Activated T-cell treated with anti-CD3 and anti-CD28 coated beads, Interleukin-2, amount 50 U/mL, for 24 hours (primary cell): ENCODE measurements at regions not wholly inside any gene's neighbourhood (a gene's known extent, or its start where the extent isn't known, plus 50 kb on each side); places are given as distances from the start of the nearest gene placed in this dataset.

Experiments
- DNase-seq: peaks from one replicate; pipeline ENCODE4 v3.0.0-alpha.2; 2020
- H3K27ac Mint-ChIP-seq: 2 replicates; pipeline ENCODE4 v1.8.0; 2020; ENCODE audit warnings: mild to moderate bottlenecking, mixed read lengths
- H3K27me3 Mint-ChIP-seq: 2 replicates; pipeline ENCODE4 v1.8.0; 2020; ENCODE audit warnings: mixed read lengths
- H3K36me3 Mint-ChIP-seq: 2 replicates; pipeline ENCODE4 v1.8.0; 2020; ENCODE audit warnings: low read depth, mixed read lengths
- H3K4me1 Mint-ChIP-seq: 2 replicates; pipeline ENCODE4 v1.8.0; 2020; ENCODE audit warnings: low read depth, mixed read lengths
- H3K4me3 Mint-ChIP-seq: 2 replicates; pipeline ENCODE4 v1.8.0; 2020; ENCODE audit warnings: mild to moderate bottlenecking, moderate library complexity, mixed read lengths
- H3K9me3 Mint-ChIP-seq: 2 replicates; pipeline ENCODE4 v1.8.0; 2020; ENCODE audit warnings: mixed read lengths

DNA sequence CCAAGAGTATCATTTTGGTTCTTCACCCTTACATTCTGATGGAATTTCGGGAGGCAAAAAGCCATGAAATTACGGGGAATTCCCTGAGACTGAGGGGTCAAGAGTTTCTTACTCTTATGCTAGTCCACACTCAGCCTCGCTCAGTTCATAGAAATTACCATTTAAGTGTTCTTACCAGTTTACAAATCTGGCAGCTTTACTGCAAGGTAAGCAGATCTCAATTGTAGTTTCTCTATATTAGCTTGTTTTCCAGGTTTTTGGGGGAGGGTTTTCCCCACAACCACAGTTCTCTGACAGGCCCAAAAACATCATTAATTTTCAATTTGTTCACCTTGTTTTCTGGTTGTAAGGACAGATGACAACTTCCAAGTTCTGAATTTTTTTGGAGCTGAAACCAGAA is 1028.4 kb downstream of the FAM181B start:
- H3K4me1 Mint-ChIP-seq: peaks cover 2% of the 10 kb centered on the region
- H3K27me3 Mint-ChIP-seq: peaks cover 3% of the 10 kb centered on the region
- DNase-seq: no peak
- H3K36me3 Mint-ChIP-seq: no peaks in the 10 kb centered on the region
- no peak overlapping the region for H3K27ac Mint-ChIP-seq
- peaks cover 13% of the 10 kb centered on the region for H3K9me3 Mint-ChIP-seq
- no peak overlapping the region for H3K4me3 Mint-ChIP-seq

GRCh38 chr11:81700076-81700475 is 1033.6 kb downstream of the FAM181B start:
- H3K36me3 Mint-ChIP-seq: no peaks in the 10 kb centered on the region
- no peak overlapping the region for H3K4me3 Mint-ChIP-seq
- H3K4me1 Mint-ChIP-seq: no peaks in the 10 kb centered on the region
- H3K27ac Mint-ChIP-seq: no peak overlapping the region
- DNase-seq: no peak
- no peaks in the 10 kb centered on the region for H3K27me3 Mint-ChIP-seq
- peaks cover 36% of the 10 kb centered on the region for H3K9me3 Mint-ChIP-seq

DNA sequence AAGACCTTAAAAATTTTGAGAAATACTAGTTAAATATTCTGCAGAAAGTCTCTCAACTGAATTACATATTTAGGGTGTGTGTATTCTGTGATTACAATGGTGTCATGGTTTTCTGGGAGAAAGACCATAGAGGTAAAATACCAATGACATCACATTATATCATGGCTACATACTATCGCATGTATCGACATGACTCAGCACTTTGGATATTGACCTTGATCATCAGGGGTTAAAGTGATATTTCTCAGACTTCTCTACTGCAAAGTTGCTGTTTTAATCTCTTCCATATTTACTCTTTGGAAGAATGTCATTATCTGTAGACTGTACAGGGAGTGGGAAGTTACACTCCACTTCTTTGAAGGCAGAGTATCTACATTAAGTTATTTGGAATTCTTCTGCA is 1046.6 kb downstream of the FAM181B start:
- no peaks in the 10 kb centered on the region for H3K4me1 Mint-ChIP-seq
- no peak for DNase-seq
- H3K27me3 Mint-ChIP-seq: no peaks in the 10 kb centered on the region
- H3K36me3 Mint-ChIP-seq: no peaks in the 10 kb centered on the region
- no peaks in the 10 kb centered on the region for H3K9me3 Mint-ChIP-seq
- H3K27ac Mint-ChIP-seq: no peak overlapping the region
- no peak overlapping the region for H3K4me3 Mint-ChIP-seq

DNA sequence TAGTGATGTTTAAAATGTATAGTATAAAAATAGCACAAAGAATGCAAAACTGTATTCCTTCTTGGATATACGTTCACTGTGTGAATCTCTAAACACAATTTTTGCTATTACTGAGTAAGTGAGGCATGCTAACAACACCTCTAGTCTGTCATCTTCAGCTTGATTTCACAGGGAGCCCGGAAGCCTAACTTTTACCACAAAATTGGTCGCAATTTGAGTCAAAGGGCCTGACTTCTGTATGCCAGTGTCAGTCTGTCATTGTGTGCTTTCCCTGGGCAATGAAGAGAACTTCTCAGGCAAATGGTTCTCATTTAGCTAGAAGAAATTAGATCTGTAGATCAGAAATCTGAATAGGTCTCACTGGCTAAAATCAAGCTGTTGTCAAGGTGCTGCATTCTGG is 1059.5 kb downstream of the FAM181B start:
- DNase-seq: no peak
- Mint-ChIP-seq H3K4me1 (no peaks in the 10 kb centered on the region), H3K4me3 (no peak overlapping the region), H3K9me3 (no peaks in the 10 kb centered on the region), H3K27me3 (no peaks in the 10 kb centered on the region), H3K27ac (no peak overlapping the region), H3K36me3 (no peaks in the 10 kb centered on the region)

DNA sequence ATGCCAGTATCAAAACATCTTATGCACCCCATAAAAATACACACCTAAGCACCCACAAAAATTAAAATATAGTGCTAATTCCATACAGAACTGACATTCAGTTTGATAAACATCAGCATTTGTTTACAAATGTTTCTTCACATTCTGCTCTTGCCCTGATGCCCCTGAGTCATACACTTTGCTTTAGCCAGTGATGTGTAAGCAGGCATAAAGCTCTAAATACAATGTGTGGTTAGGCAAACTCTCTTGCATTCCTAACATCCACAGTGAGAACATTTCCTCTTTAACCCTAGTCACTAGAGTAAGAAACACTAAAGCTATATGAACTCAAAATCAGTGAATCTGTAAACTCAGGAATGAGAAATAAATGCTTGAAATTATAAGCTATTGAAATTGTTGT is 1060.7 kb downstream of the FAM181B start:
- Mint-ChIP-seq H3K4me3 (no peak overlapping the region), H3K4me1 (no peaks in the 10 kb centered on the region), H3K27me3 (no peaks in the 10 kb centered on the region), H3K27ac (no peak overlapping the region), H3K36me3 (no peaks in the 10 kb centered on the region), H3K9me3 (no peaks in the 10 kb centered on the region)
- no peak for DNase-seq

- Mint-ChIP-seq H3K9me3 (no peaks in the 10 kb centered on the region), H3K27ac (no peak overlapping the region), H3K4me1 (no peaks in the 10 kb centered on the region), H3K4me3 (no peak overlapping the region), H3K36me3 (no peaks in the 10 kb centered on the region), H3K27me3 (no peaks in the 10 kb centered on the region)
- no peak for DNase-seq
These were observed 1063.6 kb downstream of the FAM181B start for GRCh38 chr11:81669935-81670543.

GRCh38 chr11:81658722-81659121 is 1074.9 kb downstream of the FAM181B start:
- peaks cover 17% of the 10 kb centered on the region for H3K9me3 Mint-ChIP-seq
- no peak overlapping the region for H3K4me3 Mint-ChIP-seq
- no peak overlapping the region for H3K27ac Mint-ChIP-seq
- DNase-seq: no peak
- H3K36me3 Mint-ChIP-seq: no peaks in the 10 kb centered on the region
- peaks cover 30% of the 10 kb centered on the region for H3K27me3 Mint-ChIP-seq
- no peaks in the 10 kb centered on the region for H3K4me1 Mint-ChIP-seq

DNA sequence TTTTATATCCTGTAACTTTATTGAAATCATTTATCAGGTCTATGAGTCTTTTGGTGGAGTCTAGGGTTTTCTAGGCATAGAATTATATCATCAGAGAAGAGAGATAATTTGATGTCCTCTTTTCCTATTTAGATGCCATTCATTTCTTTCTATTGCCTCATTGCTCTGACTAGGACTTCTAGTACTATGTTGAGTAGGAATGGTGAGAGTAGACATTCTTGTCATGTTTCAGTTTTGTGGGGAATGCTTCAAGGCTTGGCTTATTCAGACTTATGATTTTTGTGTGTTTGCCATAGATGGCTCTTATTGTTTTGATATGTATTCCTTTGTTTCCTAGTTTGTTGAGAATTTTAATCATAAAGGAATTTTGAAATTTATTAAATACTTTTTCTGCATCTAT is 1078.3 kb downstream of the FAM181B start:
- H3K4me1 Mint-ChIP-seq: no peaks in the 10 kb centered on the region
- no peak overlapping the region for H3K27ac Mint-ChIP-seq
- H3K4me3 Mint-ChIP-seq: no peak overlapping the region
- H3K9me3 Mint-ChIP-seq: peaks cover 17% of the 10 kb centered on the region
- no peak for DNase-seq
- H3K36me3 Mint-ChIP-seq: no peaks in the 10 kb centered on the region
- H3K27me3 Mint-ChIP-seq: peaks cover 16% of the 10 kb centered on the region

DNA sequence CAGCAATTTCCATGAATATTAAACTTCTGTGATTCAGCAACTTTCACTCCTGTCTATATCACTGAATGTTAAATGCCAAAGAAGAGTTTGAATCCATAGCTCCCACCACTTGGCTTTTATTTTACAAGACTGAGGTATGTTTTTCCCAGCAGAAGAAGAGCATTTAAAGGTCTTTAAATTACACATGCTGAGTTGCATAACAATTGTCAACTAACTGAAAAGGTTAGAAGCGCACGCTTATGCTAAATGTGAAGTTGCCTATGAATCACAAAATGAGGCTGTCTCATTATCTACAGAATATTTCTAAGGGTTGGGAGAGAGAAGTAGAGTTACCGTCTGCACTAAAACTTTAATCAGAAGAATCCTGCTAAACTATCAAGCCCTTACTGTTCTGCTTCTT is 1086.3 kb downstream of the FAM181B start:
- H3K4me1 Mint-ChIP-seq: no peaks in the 10 kb centered on the region
- no peak overlapping the region for H3K4me3 Mint-ChIP-seq
- no peak for DNase-seq
- H3K27me3 Mint-ChIP-seq: peaks cover 16% of the 10 kb centered on the region
- no peaks in the 10 kb centered on the region for H3K36me3 Mint-ChIP-seq
- H3K27ac Mint-ChIP-seq: no peak overlapping the region
- H3K9me3 Mint-ChIP-seq: no peaks in the 10 kb centered on the region

DNA sequence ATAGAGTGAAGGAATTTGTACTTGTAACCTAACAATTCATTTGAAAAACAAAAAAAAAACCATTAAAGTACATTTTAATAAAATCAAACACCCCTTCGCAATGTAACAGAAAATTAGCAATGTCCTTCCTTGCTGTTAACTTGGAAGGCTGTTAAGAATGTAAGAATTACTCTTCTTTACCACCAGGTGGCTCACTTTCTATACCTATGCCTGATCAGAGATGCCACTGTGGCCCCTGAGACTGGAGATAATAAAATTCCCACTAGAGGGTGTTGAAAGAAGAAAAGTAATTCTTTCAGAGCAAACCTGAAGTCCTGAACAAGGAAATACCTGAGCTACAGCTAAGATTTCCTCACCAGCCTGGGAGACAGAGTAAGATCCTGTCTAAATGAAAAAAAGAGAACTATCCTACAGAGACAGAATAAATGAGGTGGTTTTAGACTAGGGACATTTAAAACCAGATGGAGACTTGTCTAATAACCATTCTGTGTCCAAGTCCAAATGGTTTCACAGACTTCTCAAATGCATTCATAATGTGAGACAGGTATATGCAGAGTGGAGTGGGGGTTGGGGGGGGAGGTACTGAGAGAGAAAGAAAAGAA is 1089.3 kb downstream of the FAM181B start:
- no peak overlapping the region for H3K27ac Mint-ChIP-seq
- DNase-seq: no peak

GRCh38 chr11:81634483-81634882 is 1099.2 kb downstream of the FAM181B start:
- no peak overlapping the region for H3K27ac Mint-ChIP-seq
- no peak for DNase-seq
- no peaks in the 10 kb centered on the region for H3K4me1 Mint-ChIP-seq
- H3K9me3 Mint-ChIP-seq: no peaks in the 10 kb centered on the region
- H3K4me3 Mint-ChIP-seq: no peak overlapping the region
- peaks cover 5% of the 10 kb centered on the region for H3K27me3 Mint-ChIP-seq
- no peaks in the 10 kb centered on the region for H3K36me3 Mint-ChIP-seq

More for the DNA sequence above, 1089.3 kb downstream of the FAM181B start:
- Mint-ChIP-seq H3K9me3 (no peaks in the 10 kb centered on the region), H3K36me3 (no peaks in the 10 kb centered on the region), H3K4me1 (no peaks in the 10 kb centered on the region), H3K4me3 (no peak overlapping the region), H3K27me3 (peaks cover 16% of the 10 kb centered on the region)

DNA sequence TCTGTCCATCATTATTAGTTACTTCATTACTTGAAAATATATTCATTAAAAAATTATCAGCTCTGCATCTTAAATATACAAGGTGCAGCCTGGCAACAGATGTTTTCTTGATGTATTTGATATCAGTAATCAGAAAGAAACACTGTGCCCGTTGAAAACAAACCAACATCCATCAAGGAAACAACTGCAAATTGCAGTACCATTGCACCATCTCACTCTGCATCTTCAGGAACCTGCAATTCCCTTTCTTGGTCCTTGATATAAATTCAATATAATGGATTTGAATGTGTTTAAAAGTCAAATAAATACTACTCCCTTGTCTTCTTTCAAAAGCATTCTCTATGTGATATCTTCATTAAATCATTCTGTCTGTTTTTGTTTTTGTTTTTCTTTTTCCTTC is 1131.2 kb downstream of the FAM181B start:
- Mint-ChIP-seq H3K36me3 (no peaks in the 10 kb centered on the region), H3K27me3 (no peaks in the 10 kb centered on the region), H3K4me3 (no peak overlapping the region), H3K4me1 (no peaks in the 10 kb centered on the region), H3K9me3 (peaks cover 4% of the 10 kb centered on the region), H3K27ac (no peak overlapping the region)
- no peak for DNase-seq

DNA sequence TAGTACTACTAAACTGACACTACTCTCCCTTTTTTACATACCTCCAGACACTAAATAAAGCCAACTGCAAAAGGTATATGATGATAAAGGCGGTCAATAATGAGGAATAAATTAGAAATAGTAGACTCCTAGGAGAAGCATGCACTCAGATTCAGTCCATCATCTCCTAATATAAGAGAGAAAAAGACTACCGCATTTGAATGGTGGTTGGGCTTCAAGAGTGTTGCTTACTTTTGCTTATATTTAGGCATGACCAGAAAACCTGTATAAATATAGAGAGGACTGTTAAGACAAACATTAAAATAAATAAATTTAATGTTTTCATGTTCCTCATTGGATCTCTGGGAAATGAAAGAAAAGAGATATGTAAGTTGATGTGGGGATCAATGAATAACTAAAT is 1137.0 kb downstream of the FAM181B start:
- peaks cover 4% of the 10 kb centered on the region for H3K9me3 Mint-ChIP-seq
- no peak overlapping the region for H3K4me3 Mint-ChIP-seq
- H3K27me3 Mint-ChIP-seq: no peaks in the 10 kb centered on the region
- no peak overlapping the region for H3K27ac Mint-ChIP-seq
- no peaks in the 10 kb centered on the region for H3K4me1 Mint-ChIP-seq
- no peaks in the 10 kb centered on the region for H3K36me3 Mint-ChIP-seq
- no peak for DNase-seq

GRCh38 chr11:81585390-81585933 is 1148.2 kb downstream of the FAM181B start:
- Mint-ChIP-seq H3K4me1 (no peaks in the 10 kb centered on the region), H3K4me3 (no peak overlapping the region), H3K36me3 (no peaks in the 10 kb centered on the region), H3K27ac (no peak overlapping the region), H3K9me3 (no peaks in the 10 kb centered on the region), H3K27me3 (no peaks in the 10 kb centered on the region)
- DNase-seq: no peak

- Mint-ChIP-seq H3K36me3 (no peaks in the 10 kb centered on the region), H3K27ac (no peak overlapping the region)
These were observed 1154.3 kb downstream of the FAM181B start for GRCh38 chr11:81579339-81579738.

More at GRCh38 chr11:81579339-81579738, 1154.3 kb downstream of the FAM181B start:
- Mint-ChIP-seq H3K4me3 (no peak overlapping the region), H3K9me3 (no peaks in the 10 kb centered on the region), H3K4me1 (no peaks in the 10 kb centered on the region), H3K27me3 (no peaks in the 10 kb centered on the region)
- no peak for DNase-seq
